Thyroid gland (tissue), 4 donors: ENCODE measurements at regions not wholly inside any gene's neighbourhood (a gene's known extent, or its start where the extent isn't known, plus 50 kb on each side); places are given as distances from the start of the nearest gene placed in this dataset.

Experiments used
- POLR2A ChIP-seq, 2 donors: fragments of 450-650 bp; IDR thresholded peaks; one replicate each; pipeline ENCODE4 v1.6.1; 2017; ENCODE audit warnings: antibody characterized with exemption in 2 of 2, mild to moderate bottlenecking in 2 of 2, moderate library complexity in 1 of 2
- TF ChIP-seq, protein P1 (sequence below), 6 experiments: fragments of 200-600 bp in 3 of 6; fragments of 450-650 bp in 3 of 6; sonication (generic) in 3 of 6; IDR thresholded peaks; one replicate each; pipeline ENCODE4 v1.5.1; 2016 to 2019; ENCODE audit warnings: antibody characterized with exemption in 6 of 6, mild to moderate bottlenecking in 2 of 6, inconsistent platforms in 1 of 6, moderate library complexity in 1 of 6

GRCh38 chr16:5557966-5558365 is 460.4 kb upstream of the EEF2KMT start:
- TF ChIP-seq, protein P1, sequence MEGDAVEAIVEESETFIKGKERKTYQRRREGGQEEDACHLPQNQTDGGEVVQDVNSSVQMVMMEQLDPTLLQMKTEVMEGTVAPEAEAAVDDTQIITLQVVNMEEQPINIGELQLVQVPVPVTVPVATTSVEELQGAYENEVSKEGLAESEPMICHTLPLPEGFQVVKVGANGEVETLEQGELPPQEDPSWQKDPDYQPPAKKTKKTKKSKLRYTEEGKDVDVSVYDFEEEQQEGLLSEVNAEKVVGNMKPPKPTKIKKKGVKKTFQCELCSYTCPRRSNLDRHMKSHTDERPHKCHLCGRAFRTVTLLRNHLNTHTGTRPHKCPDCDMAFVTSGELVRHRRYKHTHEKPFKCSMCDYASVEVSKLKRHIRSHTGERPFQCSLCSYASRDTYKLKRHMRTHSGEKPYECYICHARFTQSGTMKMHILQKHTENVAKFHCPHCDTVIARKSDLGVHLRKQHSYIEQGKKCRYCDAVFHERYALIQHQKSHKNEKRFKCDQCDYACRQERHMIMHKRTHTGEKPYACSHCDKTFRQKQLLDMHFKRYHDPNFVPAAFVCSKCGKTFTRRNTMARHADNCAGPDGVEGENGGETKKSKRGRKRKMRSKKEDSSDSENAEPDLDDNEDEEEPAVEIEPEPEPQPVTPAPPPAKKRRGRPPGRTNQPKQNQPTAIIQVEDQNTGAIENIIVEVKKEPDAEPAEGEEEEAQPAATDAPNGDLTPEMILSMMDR (IDR thresholded peaks at IDR 0.05), result no peak
- TF ChIP-seq POLR2A (IDR thresholded peaks at IDR 0.05), result no peak
